OCI-LY3 (cell line): ENCODE measurements at regions not wholly inside any gene's neighbourhood (a gene's known extent, or its start where the extent isn't known, plus 50 kb on each side); places are given as distances from the start of the nearest gene placed in this dataset.

Experiments
- EZH2phosphoT487 ChIP-seq: fragments of 200-600 bp; shearing (Covaris generic); IDR thresholded peaks from 2 replicates; pipeline ENCODE4 v1.6.1; 2018; ENCODE audit warnings: antibody characterized with exemption, mixed run types, low read depth
- TF ChIP-seq, protein P1 (sequence below): fragments of 200-600, 300-600 bp; sonication (generic); IDR thresholded peaks from 2 replicates; pipeline ENCODE4 v1.5.1; 2014; ENCODE audit warnings: antibody characterized with exemption, low read length, low read depth

DNA sequence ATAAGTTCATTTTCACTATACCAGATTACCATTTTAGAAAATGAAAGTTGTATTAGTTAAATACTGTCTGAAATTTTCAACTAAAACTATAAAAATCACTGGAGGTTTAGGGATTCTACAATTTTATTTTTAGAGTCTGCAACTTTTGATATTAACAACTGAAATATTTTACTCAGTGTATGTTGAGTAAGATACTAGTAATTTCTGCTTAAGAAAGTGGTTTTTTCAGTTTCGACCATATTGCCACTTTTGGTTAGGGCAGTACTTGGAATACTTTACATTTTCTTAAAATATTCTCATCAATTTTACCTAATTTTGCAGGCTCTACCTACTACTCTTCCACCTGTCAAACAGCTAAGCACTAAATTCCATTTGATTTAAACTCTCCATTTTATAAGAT lies 59.6 kb downstream of the KCNRG start:
- TF ChIP-seq, protein P1, sequence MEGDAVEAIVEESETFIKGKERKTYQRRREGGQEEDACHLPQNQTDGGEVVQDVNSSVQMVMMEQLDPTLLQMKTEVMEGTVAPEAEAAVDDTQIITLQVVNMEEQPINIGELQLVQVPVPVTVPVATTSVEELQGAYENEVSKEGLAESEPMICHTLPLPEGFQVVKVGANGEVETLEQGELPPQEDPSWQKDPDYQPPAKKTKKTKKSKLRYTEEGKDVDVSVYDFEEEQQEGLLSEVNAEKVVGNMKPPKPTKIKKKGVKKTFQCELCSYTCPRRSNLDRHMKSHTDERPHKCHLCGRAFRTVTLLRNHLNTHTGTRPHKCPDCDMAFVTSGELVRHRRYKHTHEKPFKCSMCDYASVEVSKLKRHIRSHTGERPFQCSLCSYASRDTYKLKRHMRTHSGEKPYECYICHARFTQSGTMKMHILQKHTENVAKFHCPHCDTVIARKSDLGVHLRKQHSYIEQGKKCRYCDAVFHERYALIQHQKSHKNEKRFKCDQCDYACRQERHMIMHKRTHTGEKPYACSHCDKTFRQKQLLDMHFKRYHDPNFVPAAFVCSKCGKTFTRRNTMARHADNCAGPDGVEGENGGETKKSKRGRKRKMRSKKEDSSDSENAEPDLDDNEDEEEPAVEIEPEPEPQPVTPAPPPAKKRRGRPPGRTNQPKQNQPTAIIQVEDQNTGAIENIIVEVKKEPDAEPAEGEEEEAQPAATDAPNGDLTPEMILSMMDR: no peak
- peak; percentile 91; the same call in 1 of the 2 replicates for TF ChIP-seq EZH2phosphoT487
